Endothelial cell (in vitro differentiated cells): ENCODE measurements at regions not wholly inside any gene's neighbourhood (a gene's known extent, or its start where the extent isn't known, plus 50 kb on each side); places are given as distances from the start of the nearest gene placed in this dataset.

Experiments
- DNase-seq: peaks from one replicate; pipeline ENCODE4 v3.0.0; 2021; ENCODE audit warnings: low spot score
- H3K27ac Mint-ChIP-seq: one replicate; pipeline ENCODE4 v1.8.0; 2021; ENCODE audit warnings: mixed read lengths, inconsistent platforms; ENCODE audit not compliant: unreplicated experiment
- H3K27me3 Mint-ChIP-seq: one replicate; pipeline ENCODE4 v1.8.0; 2021; ENCODE audit warnings: mild to moderate bottlenecking, moderate library complexity, mixed read lengths, inconsistent platforms; ENCODE audit not compliant: unreplicated experiment
- H3K36me3 Mint-ChIP-seq: one replicate; pipeline ENCODE4 v1.8.0; 2021; ENCODE audit warnings: mild to moderate bottlenecking, low read depth, mixed read lengths, inconsistent platforms; ENCODE audit not compliant: unreplicated experiment
- H3K4me1 Mint-ChIP-seq: one replicate; pipeline ENCODE4 v1.8.0; 2021; ENCODE audit warnings: mild to moderate bottlenecking, mixed read lengths, inconsistent platforms; ENCODE audit not compliant: unreplicated experiment
- H3K4me3 Mint-ChIP-seq: one replicate; pipeline ENCODE4 v1.8.0; 2021; ENCODE audit warnings: mild to moderate bottlenecking, mixed read lengths, inconsistent platforms; ENCODE audit not compliant: unreplicated experiment
- H3K9me3 Mint-ChIP-seq: one replicate; pipeline ENCODE4 v1.8.0; 2021; ENCODE audit warnings: mixed read lengths, inconsistent platforms; ENCODE audit not compliant: unreplicated experiment
- TF ChIP-seq, protein P1 (sequence below): fragments of 200-600 bp; sonication (generic); IDR thresholded peaks from one replicate; pipeline ENCODE4 v1.5.0; 2021; ENCODE audit warnings: antibody characterized with exemption; ENCODE audit not compliant: unreplicated experiment

DNA sequence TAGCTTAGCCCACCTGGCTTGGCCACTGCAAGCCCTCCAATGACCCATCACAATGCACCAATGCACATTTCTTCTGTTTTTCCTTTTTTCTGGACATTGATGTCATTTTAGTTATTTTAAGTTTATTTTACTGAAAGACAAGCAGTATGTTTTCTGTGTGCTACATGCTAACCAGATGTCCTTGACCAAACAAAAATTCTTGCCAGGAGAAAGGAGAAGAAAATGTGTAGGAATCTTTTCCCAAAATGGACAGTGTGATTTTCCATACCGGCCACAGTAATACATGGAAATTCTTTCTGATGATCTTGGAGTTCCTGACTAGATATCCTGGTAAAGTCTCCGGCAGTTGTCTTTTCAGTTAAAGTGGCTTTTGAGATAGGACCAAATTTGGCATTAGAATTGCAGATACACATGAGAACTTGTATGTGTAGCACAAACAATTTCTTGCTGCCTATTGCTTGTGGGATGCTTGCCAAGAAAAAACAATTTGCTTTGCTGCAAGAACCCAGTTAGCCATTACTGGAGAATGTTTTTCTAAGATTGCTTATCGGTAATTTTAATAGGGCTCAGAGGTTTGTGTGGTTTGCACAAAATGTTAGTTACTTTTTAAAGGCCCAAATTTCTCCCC lies 696.5 kb upstream of the CITED2 start:
- Mint-ChIP-seq H3K9me3 (no peaks in the 10 kb centered on the region), H3K36me3 (no peaks in the 10 kb centered on the region), H3K4me1 (no peaks in the 10 kb centered on the region), H3K27ac (no peak overlapping the region), H3K27me3 (peaks cover 1% of the 10 kb centered on the region), H3K4me3 (no peak overlapping the region)
- DNase-seq, result no peak
- TF ChIP-seq, protein P1, sequence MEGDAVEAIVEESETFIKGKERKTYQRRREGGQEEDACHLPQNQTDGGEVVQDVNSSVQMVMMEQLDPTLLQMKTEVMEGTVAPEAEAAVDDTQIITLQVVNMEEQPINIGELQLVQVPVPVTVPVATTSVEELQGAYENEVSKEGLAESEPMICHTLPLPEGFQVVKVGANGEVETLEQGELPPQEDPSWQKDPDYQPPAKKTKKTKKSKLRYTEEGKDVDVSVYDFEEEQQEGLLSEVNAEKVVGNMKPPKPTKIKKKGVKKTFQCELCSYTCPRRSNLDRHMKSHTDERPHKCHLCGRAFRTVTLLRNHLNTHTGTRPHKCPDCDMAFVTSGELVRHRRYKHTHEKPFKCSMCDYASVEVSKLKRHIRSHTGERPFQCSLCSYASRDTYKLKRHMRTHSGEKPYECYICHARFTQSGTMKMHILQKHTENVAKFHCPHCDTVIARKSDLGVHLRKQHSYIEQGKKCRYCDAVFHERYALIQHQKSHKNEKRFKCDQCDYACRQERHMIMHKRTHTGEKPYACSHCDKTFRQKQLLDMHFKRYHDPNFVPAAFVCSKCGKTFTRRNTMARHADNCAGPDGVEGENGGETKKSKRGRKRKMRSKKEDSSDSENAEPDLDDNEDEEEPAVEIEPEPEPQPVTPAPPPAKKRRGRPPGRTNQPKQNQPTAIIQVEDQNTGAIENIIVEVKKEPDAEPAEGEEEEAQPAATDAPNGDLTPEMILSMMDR, result no peak

DNA sequence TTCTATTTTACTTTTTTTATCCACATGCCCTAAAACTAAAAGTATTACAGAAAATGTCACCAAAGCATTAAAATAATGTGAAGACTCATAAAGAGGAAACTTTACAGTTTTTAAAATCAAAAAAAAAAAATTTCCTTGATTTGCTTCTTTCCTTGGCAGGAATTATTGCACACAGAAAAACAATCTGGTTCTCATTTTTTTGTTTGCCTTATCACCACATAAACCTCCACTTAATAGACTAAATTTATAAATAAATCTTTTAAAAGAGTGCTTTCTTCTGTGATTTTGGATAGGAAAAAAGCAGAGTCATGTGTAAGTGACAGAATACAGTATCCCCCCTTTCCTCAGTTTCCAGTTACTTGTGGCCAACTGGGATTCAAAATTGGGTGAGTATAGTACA lies 695.1 kb upstream of the CITED2 start:
- no peak overlapping the region for H3K4me3 Mint-ChIP-seq
- DNase-seq, result no peak
- TF ChIP-seq, protein P1, result no peak
- H3K4me1 Mint-ChIP-seq, result no peaks in the 10 kb centered on the region
- no peaks in the 10 kb centered on the region for H3K9me3 Mint-ChIP-seq
- no peak overlapping the region for H3K27ac Mint-ChIP-seq
- H3K36me3 Mint-ChIP-seq, result no peaks in the 10 kb centered on the region
- peaks cover 1% of the 10 kb centered on the region for H3K27me3 Mint-ChIP-seq

DNA sequence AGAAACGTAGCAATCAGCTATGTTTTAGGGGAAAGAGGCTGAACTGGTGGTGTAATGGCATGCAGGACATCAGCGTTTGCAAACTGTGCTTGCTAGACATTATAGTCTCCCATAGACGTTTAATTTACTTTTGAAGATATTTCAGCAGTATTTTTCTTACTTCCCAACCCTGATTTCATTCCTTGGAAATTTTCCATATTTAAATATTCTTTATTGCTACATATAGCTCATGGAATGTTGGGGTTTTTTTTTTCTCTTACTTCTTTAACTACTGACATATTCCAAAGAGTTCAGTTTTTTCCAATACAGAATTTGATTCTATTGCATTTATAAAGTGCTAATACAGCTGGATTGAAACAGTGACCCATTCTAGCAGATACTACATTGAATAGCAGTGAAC lies 694.4 kb upstream of the CITED2 start:
- DNase-seq, result no peak
- Mint-ChIP-seq H3K27me3 (peaks cover 1% of the 10 kb centered on the region), H3K27ac (no peak overlapping the region), H3K4me3 (no peak overlapping the region), H3K9me3 (no peaks in the 10 kb centered on the region), H3K4me1 (no peaks in the 10 kb centered on the region), H3K36me3 (no peaks in the 10 kb centered on the region)
- TF ChIP-seq, protein P1, result no peak

DNA sequence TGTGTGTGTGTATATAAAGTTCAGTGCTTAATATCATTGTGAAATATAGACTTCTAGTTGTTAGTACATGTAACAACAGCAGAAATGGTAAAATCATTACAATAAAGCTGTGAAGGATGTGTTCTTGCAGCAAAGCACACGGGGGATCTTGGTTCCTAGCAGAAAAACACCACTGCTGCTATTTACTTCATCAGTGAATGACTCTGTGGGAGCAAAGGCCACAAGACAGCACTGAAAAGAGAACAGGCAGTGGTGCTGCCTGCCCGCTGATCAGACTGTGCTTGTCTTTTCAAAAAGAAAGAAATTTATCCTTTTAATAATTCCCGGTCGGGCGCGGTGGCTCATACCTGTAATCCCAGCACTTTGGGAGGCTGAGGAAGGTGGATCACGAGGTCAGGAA lies 689.9 kb upstream of the CITED2 start:
- Mint-ChIP-seq H3K9me3 (no peaks in the 10 kb centered on the region), H3K36me3 (no peaks in the 10 kb centered on the region), H3K4me3 (no peak overlapping the region), H3K27me3 (no peaks in the 10 kb centered on the region), H3K27ac (no peak overlapping the region), H3K4me1 (no peaks in the 10 kb centered on the region)
- DNase-seq, result no peak
- TF ChIP-seq, protein P1, result no peak

- H3K27ac Mint-ChIP-seq, result no peak overlapping the region
- no peaks in the 10 kb centered on the region for H3K4me1 Mint-ChIP-seq
- TF ChIP-seq, protein P1, result no peak
- no peak for DNase-seq
- H3K36me3 Mint-ChIP-seq, result no peaks in the 10 kb centered on the region
- H3K4me3 Mint-ChIP-seq, result no peak overlapping the region
- no peaks in the 10 kb centered on the region for H3K27me3 Mint-ChIP-seq
- no peaks in the 10 kb centered on the region for H3K9me3 Mint-ChIP-seq
Measured at GRCh38 chr6:140063021-140063399, 688.6 kb upstream of the CITED2 start.
